Transverse colon (tissue), 4 donors: ENCODE measurements at regions not wholly inside any gene's neighbourhood (a gene's known extent, or its start where the extent isn't known, plus 50 kb on each side); places are given as distances from the start of the nearest gene placed in this dataset.

Experiments
- POLR2A ChIP-seq: fragments of 450-650 bp; IDR thresholded peaks from one replicate; pipeline ENCODE4 v1.6.1; 2016; ENCODE audit warnings: antibody characterized with exemption, mild to moderate bottlenecking, moderate library complexity
- POLR2AphosphoS5 ChIP-seq, 3 donors: sonication (generic); formaldehyde crosslinking; IDR thresholded peaks; one replicate each; pipeline ENCODE4 v1.6.1; 2016; ENCODE audit warnings: antibody characterized with exemption in 3 of 3
- TF ChIP-seq, protein P1 (sequence below), 5 experiments: fragments of 200-600 bp in 3 of 5; fragments of 450-650 bp in 2 of 5; sonication (generic) in 3 of 5; IDR thresholded peaks; 1 replicate in 2 of 5; 2 replicates in 3 of 5; pipeline ENCODE4 v1.5.1; 2016 to 2017; ENCODE audit warnings: antibody characterized with exemption in 5 of 5, inconsistent platforms in 3 of 5, mild to moderate bottlenecking in 2 of 5, moderate library complexity in 1 of 5

DNA sequence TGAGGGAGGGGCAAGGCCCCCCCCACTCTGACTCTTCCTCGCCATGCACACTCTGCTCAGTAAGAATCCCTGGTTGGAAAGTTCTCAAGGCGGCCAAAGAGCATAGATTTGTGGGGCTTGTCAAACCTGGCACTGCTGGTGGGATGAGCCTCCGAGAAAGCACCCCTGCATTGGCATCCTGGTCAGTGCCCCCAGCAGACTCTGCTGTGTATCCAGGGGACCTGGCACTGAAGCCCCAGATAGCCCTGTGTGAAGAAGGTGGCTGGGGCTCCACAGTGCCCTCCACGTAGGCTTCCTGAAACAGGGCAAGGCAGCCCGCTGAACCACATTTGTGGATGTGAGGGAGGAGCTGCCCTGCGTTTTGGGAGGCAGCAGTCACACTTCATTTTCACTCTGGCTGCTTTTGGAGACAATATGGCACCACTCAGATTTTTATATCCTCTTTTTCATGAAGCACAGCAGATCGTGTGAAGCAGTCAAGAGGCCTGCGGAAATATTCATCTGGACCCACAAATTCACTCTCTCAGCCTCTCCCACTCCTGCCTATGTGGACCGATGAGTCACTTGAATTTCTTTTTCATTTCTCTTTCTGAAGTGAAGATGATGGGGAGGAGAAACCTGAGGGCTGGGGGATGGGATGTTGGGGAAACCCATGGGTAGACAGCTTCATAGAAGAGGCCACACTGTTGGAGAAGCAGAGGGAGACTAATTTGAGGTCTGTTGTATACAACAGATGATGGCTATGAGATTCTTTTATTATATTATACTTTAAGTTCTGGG lies 88.7 kb upstream of the BCL6 start:
- TF ChIP-seq, protein P1, sequence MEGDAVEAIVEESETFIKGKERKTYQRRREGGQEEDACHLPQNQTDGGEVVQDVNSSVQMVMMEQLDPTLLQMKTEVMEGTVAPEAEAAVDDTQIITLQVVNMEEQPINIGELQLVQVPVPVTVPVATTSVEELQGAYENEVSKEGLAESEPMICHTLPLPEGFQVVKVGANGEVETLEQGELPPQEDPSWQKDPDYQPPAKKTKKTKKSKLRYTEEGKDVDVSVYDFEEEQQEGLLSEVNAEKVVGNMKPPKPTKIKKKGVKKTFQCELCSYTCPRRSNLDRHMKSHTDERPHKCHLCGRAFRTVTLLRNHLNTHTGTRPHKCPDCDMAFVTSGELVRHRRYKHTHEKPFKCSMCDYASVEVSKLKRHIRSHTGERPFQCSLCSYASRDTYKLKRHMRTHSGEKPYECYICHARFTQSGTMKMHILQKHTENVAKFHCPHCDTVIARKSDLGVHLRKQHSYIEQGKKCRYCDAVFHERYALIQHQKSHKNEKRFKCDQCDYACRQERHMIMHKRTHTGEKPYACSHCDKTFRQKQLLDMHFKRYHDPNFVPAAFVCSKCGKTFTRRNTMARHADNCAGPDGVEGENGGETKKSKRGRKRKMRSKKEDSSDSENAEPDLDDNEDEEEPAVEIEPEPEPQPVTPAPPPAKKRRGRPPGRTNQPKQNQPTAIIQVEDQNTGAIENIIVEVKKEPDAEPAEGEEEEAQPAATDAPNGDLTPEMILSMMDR (IDR thresholded peaks at IDR 0.05) = no peak
- TF ChIP-seq POLR2AphosphoS5 (IDR thresholded peaks at IDR 0.05) (no peak), POLR2A (no peak)
